Stimulated activated CD4-positive, alpha-beta T cell treated with anti-CD3 and anti-CD28 coated beads, Interleukin-1b, Interleukin-23, amount 100 ng/mL, for 24 hours (primary cell): ENCODE measurements at regions not wholly inside any gene's neighbourhood (a gene's known extent, or its start where the extent isn't known, plus 50 kb on each side); places are given as distances from the start of the nearest gene placed in this dataset.
"Not testable (repeated sequence)": the region's sequence is repeated elsewhere in the genome, so short reads cannot be mapped to it uniquely, and the experiment has no call there.

Experiments used
- DNase-seq, 4 experiments: peaks; one replicate each; pipeline ENCODE4 v3.0.0-alpha.2; 2020; ENCODE audit warnings: low read depth in 4 of 4, low spot score in 1 of 4

DNA sequence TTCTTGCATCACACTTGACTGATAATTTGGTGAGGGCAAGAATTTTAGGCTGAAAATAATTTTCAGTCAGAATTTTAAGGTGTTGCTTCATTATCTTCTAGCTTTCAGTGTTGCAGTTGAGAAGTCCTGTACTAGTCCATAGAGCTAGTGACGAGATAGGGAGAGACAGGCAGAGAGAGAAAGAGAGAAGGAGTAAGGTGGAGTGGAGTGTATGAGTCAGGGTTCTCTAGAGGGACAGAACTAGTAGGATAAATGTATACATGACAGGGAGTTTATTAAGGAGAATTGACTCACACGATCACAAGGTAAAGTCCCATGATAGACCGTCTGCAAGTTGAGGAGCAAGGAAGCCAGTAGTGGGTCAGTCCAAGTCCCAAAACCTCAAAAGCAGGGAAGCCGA is 127.2 kb downstream of the UTP18 start:
- no peak for DNase-seq

DNA sequence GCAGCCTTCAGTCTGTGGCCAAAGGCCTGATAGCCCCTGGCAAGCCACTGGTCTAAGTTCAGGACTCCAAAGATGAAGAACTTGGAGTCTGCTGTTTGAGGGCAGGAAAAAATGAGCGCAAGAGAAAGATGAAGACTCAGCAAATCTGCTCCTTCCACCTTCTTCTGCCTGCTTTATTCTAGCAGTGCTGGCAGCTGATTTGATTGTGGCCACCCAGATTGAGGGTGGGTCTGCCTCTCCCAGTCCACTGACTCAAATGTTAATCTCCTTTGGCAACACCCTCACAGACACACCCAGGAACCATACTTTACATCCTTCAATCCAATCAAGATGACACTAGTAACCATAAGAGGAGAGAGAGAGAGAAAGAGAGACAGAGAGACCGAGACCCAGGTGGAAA is 127.6 kb downstream of the UTP18 start:
- DNase-seq, result no peak

DNA sequence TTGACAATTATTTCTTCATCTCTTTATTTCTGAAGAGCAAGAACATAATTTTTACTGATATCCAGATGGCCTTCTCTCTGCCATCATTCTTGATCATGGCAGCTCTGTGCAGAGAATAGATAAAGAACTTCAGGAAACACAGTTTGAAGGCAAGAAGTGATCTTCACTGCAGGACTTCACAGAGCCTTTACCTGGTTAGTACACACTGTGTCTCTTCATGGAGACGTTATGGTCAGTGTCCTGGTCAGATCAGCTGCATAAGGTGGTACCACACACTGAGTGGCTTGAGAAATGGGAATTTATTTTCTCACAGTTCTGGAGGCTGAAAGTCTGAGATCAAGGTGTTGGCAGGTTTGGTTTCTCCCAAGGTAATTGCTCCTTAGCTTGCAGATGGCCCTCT is 129.5 kb downstream of the UTP18 start:
- DNase-seq, result no peak

DNA sequence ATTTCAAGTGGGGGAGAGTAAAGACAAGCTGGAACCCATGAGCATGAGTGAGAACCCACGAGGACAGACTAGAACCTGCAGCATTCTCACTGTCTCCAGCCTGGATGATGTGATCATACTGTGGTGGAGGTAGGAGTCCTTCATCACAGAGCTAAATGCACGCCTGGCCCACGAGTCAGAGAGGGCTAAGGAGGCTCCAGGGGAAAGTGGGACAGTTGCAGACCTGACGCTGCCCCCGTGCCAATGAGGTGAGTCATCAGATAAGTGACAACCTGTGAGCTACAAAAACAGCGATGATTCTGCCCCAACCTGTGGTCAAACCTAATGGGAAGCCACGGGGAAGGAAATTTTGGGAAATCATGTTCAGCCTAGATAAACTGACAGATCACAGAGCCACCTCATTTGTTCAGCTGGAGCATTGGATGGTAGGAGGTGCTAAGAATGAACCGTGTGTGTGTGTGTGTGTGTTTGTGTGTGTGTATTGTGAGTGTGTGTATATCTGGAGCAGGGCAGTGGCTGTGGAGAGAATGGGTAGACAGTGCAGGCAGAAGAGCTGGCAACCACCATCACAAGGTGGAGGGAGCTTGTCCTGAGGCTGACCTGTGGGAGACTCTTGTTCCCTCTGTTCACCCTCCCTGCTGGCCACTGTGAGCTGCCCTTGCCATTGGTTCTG is 131.8 kb downstream of the UTP18 start:
- DNase-seq, result no peak

DNA sequence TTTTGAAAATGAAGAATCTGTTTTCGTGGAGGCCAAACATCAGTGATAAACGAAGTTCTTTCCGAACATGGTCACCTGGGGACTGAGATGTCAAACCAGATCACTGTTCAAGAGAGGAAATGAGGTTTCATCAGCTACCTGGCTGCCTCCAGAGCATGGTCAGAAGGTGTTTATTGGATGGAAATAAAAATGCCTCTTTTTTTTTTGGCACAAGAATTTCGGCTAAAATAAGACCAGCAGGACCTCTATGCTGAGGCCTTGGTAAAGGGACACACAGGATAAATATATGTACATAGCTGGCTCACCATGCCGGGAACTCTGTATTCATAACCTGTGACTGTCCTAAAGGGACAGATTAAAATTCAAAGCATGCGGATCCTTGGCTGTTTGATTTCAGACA is 135.3 kb downstream of the UTP18 start:
- no peak for DNase-seq

DNA sequence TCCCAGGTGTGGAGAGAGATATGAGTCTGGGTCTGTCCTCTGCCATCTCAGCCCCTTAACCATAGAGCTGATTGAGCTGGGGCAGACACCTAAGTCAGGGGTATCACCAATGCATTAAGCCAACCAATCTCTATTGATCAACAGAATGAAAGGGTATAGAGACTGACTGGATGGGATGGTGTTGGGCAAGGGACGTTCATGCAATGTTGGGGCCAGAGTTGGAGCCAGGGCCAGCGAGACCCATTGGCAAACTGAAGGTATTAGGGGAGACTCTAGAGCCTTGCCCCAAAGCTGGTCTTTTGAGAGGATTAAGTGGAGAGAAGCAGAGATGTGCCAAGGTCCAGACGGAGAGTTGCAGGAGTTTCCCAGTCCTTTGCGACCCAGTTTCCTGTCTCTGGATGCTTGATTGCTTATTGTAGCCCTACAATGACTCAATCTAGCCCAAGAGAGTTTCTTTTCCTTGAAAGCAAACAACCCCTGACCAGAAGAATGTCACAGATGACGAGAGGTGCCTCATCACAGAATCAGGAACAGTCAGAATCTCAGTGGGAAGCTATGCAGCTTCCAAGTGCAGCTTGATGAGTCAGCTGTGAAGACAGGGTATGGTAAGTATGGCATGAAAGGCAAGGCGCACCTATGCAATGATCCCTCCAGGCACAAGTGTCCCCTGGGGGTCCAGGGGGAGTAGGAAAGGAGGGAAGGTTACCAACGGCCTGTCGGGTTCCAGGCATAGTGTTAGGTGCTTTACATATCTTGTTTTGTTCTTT is 137.2 kb downstream of the UTP18 start:
- no peak for DNase-seq

DNA sequence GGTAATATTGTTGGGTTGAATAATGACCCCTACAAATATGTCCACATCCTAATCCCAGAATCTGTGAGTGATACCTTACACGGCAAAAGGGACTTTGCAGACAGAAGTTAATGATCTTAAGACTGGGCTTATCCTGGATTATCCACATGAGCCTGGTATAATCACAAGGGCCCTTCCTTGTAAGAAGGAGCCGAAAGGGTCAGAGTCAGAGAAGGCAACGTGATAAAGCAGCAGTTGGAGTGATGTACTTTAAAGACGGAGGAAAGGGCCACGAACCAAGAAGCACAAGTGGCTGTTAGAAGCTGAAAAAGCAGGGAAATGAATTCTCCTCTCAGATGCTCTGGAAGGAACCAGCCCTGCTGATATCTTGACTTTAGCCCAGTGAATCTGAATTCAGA is 137.8 kb downstream of the UTP18 start:
- no peak for DNase-seq

DNA sequence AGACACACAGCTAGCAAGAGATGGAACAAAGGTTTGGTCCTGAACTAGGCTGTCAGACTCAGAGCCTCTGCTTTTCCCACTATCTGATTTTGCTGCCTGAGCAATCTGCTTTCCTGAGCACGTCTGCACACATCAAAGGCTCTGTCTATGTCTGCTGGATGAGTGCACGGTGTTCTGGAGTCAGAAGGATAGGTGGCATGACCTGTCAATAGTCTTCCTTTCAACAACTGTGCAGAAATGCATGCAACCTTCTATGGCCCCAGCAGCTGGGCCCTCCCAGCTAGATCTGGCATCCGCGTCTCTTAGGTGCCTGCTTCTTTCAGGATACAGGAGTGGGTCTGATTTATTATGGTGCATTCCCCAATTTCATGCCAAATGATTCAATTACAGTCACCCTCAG is 138.3 kb downstream of the UTP18 start:
- DNase-seq, result no peak

DNA sequence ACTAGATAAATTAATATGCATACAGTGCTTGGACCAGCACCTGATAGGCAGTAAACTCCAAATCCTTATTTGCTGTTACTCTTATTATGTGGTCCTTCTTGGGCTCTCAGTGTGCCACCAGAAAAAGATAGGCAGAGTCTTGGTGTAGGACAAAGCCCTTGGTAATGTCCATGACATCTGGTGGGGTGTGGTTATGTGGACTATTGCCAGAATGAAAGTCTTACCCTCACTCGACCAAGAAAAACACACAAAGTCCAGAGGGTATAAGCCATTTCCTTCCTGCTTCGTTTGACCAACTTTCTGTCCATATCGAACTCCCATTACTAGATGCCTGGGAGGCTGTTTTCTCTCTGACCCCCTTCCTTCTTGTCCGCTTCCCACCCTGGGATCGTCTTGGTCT is 140.9 kb downstream of the UTP18 start:
- DNase-seq, result no peak

DNA sequence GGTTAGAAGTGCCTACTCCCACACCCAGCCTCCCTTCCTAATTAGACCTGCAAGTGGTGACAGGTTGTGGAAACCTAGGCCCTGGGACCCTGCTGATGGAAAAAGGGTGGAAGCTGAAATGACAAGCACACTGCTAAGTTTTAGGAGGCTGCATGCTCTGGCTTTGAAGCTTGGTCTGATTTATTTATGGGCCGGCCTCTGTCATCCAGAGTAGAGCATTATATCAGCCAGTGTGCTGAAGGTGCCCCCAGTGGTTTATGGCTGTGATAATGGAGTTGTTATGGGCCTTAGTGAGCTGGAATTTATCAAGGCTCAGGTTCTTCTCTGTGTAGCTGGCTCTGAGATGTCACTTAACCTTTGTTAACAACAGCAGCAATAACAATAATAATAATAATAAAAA is 142.6 kb downstream of the UTP18 start:
- DNase-seq, result no peak

DNA sequence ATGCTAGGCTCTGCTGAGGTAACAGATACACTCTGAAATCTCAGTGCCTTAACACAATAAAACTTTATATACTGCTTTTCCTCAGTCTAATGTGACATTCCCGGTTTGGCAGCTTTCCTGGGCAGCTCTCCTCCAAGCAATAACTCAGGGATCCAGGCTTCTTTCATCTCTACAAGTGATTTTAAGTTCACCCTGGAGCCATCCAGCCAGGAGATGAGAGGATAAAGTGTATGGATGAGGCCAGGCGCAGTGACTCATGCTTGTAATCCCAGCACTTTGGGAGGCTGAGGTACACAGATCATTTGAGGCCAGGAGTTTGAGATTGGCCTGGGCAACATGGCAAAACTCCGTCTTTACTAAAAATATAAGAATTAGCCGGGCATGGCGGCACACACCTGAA is 147.2 kb downstream of the UTP18 start:
- no peak for DNase-seq

DNA sequence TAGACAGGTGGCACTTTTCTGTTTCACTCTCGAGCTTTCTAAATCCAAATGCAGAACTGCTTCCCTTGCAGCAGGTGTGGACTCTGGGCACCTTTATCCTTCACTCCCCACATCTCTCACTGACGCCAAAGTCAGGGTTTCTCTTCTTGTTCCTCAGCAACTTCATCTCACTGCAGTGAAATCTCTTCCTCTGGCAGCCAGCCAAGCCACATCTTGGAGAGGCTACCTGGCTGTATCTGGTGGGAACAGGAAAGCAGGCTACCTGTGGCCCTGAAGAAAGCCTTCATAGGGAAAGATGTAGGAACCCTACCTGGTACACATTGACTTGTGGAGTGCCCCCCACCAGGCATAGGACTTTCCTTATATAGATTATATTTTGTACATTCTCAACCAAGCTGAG is 159.1 kb downstream of the UTP18 start:
- no peak for DNase-seq

DNA sequence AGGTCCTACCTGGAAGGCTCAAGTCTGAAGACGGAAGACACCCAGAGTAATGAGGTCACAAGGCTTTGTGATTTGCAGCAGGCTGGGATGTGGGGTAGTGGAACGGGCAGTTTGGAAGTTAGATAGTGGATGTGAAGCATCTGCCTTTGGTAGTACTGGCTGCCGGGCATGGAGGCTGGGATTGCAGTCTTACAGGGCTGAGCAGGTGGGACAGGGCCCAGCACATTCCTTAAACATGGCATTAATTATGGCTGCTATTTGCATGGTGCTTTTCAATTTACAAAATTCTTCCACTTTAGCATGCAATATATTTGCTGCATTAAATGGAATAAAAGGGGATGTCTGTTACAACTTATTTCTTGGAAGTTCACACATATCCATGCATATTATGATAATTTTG is 161.2 kb downstream of the UTP18 start:
- DNase-seq, result no peak

DNA sequence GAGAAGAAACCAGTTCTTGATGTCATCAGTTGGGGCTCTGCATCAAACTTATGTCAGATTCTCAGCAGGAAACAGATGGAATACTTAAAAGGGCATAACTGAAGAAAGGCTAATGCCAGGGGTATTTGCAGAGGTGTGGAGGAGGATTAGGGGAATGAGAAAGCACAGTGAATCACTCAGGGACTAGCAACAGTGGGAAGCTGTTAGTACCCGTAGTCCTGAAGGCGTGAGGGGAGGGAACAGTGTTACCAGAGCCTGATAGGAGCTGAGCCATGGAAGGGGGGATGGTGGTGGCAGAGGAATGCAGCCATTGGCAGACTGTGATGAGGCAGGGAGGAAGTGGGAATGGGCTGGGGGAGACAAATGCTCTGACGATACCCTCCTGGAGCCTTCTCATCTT is 162.3 kb downstream of the UTP18 start:
- no peak for DNase-seq

DNA sequence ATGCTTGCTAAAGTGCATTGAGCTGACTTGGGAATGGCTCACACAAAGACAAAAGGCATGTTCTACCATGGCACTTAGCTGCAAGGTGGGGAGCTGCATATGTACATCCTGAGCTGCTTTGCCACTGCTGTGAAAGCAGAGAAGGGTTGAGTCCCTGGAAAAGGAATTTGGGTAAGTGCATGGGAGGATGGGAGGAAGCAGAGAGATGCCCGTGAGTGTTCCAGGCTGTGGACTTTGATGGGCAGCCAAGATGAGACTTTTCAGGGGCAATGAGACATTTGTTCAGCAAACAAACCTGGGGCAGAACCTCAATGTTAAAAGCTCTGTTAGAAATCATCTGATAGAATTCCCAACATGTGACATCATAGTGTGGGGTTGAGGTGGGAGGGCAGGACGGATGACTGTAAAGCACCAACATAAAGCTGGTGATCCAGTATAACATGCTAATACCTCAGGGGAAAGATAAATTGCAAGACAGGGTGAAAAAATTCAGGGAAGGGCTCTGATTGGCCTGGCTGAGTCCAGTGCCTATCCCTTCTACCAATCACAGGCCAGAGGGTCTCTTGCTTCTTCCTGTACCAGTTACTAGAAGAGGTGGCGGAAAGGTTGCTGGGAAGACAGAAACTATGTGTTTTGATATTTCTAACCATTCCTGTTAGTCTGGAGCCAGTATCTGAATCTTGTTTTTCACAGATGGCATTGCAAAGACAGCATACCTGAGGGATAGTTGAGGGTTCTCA is 163.2 kb downstream of the UTP18 start:
- DNase-seq, result no peak

DNA sequence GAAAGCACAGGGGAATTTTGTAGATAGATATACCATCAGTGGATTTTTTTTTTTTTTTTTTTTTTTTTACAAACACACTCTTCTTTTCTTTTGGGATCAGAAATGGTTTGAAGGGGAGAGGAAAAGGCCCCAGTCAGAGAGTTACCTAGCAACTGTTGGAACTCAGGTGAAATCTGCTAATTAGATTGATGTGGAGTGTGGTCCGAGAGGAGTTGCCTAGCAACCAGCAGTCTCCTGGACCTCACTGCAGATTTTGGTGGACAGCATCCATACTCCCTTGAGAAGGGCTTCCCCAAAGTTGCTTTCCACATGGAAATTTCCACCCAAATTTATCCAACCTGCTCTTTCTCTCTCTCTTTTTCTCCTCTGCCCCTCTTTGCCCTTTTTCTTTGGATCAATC is 165.4 kb downstream of the UTP18 start:
- no peak for DNase-seq

DNA sequence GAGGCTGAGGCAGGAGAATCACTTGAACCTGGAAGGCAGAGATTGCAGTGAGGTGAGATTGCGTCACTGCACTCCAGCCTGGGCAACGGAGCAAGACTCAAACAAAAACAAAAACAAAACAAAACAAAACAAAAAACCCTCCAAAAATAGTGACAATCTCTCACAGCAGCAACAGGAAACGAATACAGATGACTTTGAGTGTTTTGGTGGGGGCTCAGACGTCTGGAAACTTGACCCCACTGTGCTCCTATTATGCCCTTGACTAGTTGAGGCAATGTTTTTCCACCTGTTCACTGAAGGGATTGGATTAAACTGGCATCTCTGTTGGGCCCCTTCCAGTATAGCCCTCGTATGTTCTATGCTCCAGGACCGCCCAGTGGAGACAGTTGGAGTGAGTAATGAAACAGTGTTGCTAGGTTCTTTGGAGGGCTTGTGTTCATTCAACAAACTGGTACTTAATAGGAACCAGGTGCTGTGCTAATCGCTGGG is 167.0 kb downstream of the UTP18 start:
- no peak for DNase-seq

DNA sequence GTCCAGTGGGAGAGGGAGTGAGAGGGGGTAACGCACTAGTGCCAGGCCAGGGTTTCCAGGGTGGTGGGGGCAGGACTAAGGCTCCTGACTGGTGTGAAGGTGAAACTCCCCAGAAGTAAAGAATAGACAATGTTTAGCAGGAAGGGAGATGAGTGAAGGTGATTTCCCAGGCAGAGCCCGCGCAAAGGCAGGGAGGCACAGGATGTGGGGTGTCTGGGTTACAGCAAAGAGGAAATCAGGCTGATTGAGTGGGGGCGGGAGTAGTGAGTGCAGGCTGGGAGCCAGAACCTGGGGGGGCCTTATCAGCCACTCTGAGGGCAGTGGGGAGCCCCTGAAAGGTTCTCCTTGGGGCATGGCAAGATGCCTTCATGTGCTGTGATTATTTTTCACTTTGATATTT is 167.5 kb downstream of the UTP18 start:
- DNase-seq, result peak in 3 of 4 experiments; percentile 20 to 58 (median 36)

DNA sequence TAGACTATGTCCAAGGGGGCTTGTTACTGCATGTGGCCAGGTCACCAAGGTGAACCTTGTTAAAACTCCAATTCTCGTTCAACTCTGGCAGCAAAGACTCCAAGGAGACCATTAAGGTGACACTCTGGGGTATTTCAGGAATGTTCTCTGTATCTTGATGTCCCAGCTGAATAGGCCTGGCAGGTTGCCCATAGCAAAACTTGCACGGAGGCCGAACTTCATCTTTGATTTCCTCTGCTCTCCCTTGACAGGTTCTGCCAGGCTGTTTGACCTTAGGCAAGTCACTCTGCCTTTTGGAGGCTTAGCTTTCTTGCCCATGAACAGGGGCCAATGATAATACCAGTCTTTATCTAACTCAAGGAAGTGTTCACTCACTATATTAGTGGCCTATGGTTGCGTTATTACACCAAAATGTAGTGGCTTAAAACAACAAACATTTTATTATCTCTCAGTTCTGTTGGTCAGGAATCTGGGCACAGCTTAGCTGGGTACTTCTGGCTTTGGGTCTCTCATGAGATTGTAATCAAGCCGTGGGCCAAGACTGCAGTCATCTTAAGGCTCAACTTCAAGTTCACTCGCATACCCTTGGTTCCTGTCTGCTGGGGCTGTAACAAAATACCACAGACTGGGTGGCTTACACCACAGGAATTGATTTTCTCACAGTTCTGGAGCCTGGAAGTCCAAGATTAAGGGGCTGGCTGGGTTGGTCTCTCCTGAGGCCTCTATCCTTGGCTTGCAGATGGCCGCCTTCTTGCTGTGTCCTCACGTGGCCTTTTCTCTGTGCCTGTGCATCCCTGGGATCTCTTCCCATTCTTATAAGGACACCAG is 168.5 kb downstream of the UTP18 start:
- no peak for DNase-seq

DNA sequence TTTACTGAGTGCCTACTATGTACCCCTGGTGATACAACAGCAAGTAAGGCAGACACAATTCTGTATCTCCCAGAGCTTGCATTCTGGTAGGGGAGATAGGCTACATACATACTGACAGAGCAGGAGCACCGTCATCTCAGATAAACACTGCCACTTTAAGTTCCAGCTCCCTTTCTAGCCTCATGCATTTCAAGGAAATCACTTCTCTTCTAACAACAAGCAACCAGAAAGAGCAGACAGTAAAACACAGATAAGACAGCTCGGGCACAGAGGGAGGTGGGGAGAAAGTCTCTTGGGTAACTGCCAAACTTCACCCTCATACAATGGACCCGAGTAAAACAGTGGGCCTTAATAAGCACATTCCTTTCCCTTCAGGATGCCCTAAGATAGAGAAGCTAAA is 169.6 kb downstream of the UTP18 start:
- not testable (repeated sequence) for DNase-seq

DNA sequence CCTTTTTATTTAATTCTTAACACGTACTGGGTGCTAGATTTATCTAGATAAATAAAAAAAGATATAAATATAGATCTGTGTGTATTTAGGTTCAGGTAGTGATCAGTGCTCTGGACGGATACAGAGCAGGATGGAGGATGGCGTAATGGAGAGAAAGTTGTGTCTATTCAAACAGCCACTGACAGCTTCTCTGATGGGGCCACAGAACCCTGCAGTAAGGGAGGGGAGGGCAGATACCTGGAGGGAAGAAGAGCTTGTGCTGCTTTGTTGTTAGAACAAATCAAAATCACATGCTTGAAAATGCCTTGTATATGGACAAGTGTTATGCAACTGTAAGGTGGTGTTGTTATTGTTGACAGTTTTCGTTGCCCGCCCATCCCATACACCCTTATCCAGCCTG is 170.2 kb downstream of the UTP18 start:
- no peak for DNase-seq
